K562 (cell line): ENCODE measurements at regions not wholly inside any gene's neighbourhood (a gene's known extent, or its start where the extent isn't known, plus 50 kb on each side); places are given as distances from the start of the nearest gene placed in this dataset.

Experiments used
- ATAC-seq: fragments of 200-7000 bp; cut with Tn5 transposase; 3 replicates; pipeline ENCODE4 v1.9.1; 2020; ENCODE audit warnings: moderate library complexity
- BruUV-seq: library from RNA; stranded (reverse); fragments of 400-500 nt; replicated peaks from 2 replicates; lab custom pipeline; 2021; lab: Mats Ljungman, UMichigan
- CTCF ChIA-PET: fragments of 300-600 bp; formaldehyde crosslinking; extraction: SDS; loops from one replicate; lab custom pipeline; 2021; ENCODE audit warnings: low intra/inter-chr PET ratio; lab: Yijun Ruan, JAX
- POLR2A ChIA-PET: fragments of 300-600, 350-650 bp; sonication (Branson Sonifier 250); formaldehyde crosslinking; extraction: SDS; loops from one replicate; lab custom pipeline; 2021; ENCODE audit warnings: antibody characterized with exemption, inconsistent platforms; lab: Yijun Ruan, JAX
- DNase-seq, 4 experiments: peaks; one replicate each; pipeline versions ENCODE4 v3.0.0 to v3.0.0-alpha.2; 2011 to 2018; ENCODE audit warnings: low spot score in 3 of 4, mixed read lengths in 3 of 4; ENCODE audit errors: extremely low read depth in 1 of 4
- FAIRE-seq: peaks from 2 replicates; lab custom pipeline; 2011; peaks lifted over from hg19 to GRCh38; lab: Jason Lieb, UNC
- H2AFZ ChIP-seq: 2 replicates; pipeline ENCODE4 v1.6.0; 2011; ENCODE audit warnings: low read depth, low read length, control low read depth, inconsistent platforms
- H3K27ac ChIP-seq: fragments of 200-600 bp; 3 replicates; pipeline ENCODE4 v1.8.0; 2011; ENCODE audit warnings: low read depth, mild to moderate bottlenecking, control low read depth, inconsistent platforms, low read length, moderate library complexity, mixed read lengths; ENCODE audit errors: extremely low read depth
- H3K27me3 ChIP-seq, 2 experiments: fragments of 300-600 bp in 1 of 2; 2 replicates in 1 of 2; 3 replicates in 1 of 2; pipeline versions ENCODE4 v1.6.0 to v1.8.0; 2011; ENCODE audit warnings: inconsistent platforms in 2 of 2, low read length in 2 of 2, mild to moderate bottlenecking in 1 of 2, mixed read lengths in 1 of 2, moderate library complexity in 1 of 2; ENCODE audit not compliant: control insufficient read depth in 2 of 2, insufficient read depth in 2 of 2
- H3K36me3 ChIP-seq: fragments of 300-600 bp; 3 replicates; pipeline ENCODE4 v1.8.0; 2011; ENCODE audit warnings: mild to moderate bottlenecking, low read length, inconsistent platforms; ENCODE audit not compliant: control insufficient read depth, insufficient read depth
- H3K4me1 ChIP-seq, 2 experiments: fragments of 200-600 bp in 1 of 2; replicated peaks in 1 of 2; 2 replicates in 1 of 2; 3 replicates in 1 of 2; pipeline versions ENCODE4 v1.5.1 to v1.8.0; 2011; ENCODE audit warnings: inconsistent platforms in 2 of 2, low read length in 2 of 2, mild to moderate bottlenecking in 1 of 2, mixed read lengths in 1 of 2, moderate library complexity in 1 of 2; ENCODE audit not compliant: control insufficient read depth in 2 of 2, insufficient read depth in 2 of 2
- H3K4me2 ChIP-seq: 2 replicates; pipeline ENCODE4 v1.6.1; 2011; ENCODE audit warnings: low read length, control low read depth, inconsistent platforms, mixed read lengths; ENCODE audit not compliant: insufficient read depth
- H3K4me3 ChIP-seq: fragments of 200-600 bp; sonication (generic), shearing (Covaris generic); 2 replicates; pipeline ENCODE4 v1.5.1; 2016; ENCODE audit warnings: control low read depth, inconsistent platforms
- H3K79me2 ChIP-seq: fragments of 200-600 bp; 3 replicates; pipeline ENCODE4 v1.8.0; 2011; ENCODE audit warnings: low read length, inconsistent platforms; ENCODE audit not compliant: control insufficient read depth, insufficient read depth
- H3K9ac ChIP-seq, 2 experiments: 2 replicates each; pipeline versions ENCODE4 v1.6.0 to v1.6.1; 2011; ENCODE audit warnings: low read depth in 2 of 2, low read length in 2 of 2, control low read depth in 1 of 2, inconsistent platforms in 1 of 2, mild to moderate bottlenecking in 1 of 2, mixed read lengths in 1 of 2; ENCODE audit not compliant: insufficient read depth in 1 of 2
- H3K9me1 ChIP-seq: one replicate; pipeline ENCODE4 v1.6.0; 2011; ENCODE audit warnings: inconsistent platforms, mild to moderate bottlenecking, low read length, moderate library complexity; ENCODE audit not compliant: control insufficient read depth, insufficient read depth
- H3K9me3 ChIP-seq: replicated peaks from 2 replicates; pipeline ENCODE4 v1.5.1; 2011; ENCODE audit warnings: low read depth, low read length, inconsistent platforms; ENCODE audit not compliant: control insufficient read depth, insufficient read depth
- H4K20me1 ChIP-seq: replicated peaks from 2 replicates; pipeline ENCODE4 v1.6.1; 2011; ENCODE audit warnings: low read length, inconsistent platforms, mixed read lengths; ENCODE audit not compliant: control insufficient read depth, insufficient read depth
- CC2D1A ChIP-seq: fragments of 450-650 bp; IDR thresholded peaks from 2 replicates; pipeline ENCODE4 v1.6.1; 2017; ENCODE audit warnings: mild to moderate bottlenecking
- EGR1 ChIP-seq: fragments of 450-650 bp; conservative IDR thresholded peaks from 2 replicates; pipeline ENCODE4 v1.6.1; 2017; ENCODE audit warnings: mild to moderate bottlenecking
- ETS2 ChIP-seq: IDR thresholded peaks from 2 replicates; pipeline ENCODE4 v1.6.1; 2016; ENCODE audit warnings: borderline replicate concordance, missing genetic modification characterization, mild to moderate bottlenecking, moderate library complexity, missing compliant biosample characterization; ENCODE audit not compliant: poor library complexity, severe bottlenecking
- HDAC1 ChIP-seq, 2 experiments: fragments of 450-650 bp; IDR thresholded peaks; 2 replicates each; pipeline ENCODE4 v1.6.1; 2016 to 2017; ENCODE audit warnings: inconsistent platforms in 1 of 2, mild to moderate bottlenecking in 1 of 2, moderate library complexity in 1 of 2
- HEY1 ChIP-seq: fragments of 250-450 bp; sonication (Bioruptor Pico); IDR thresholded peaks from 2 replicates; pipeline ENCODE4 v1.5.0; 2020; ENCODE audit warnings: mild to moderate bottlenecking, moderate library complexity, borderline replicate concordance
- HOMEZ ChIP-seq: fragments of 250-450 bp; sonication (Bioruptor Pico); IDR thresholded peaks from 2 replicates; pipeline ENCODE4 v1.4.0; 2020; ENCODE audit warnings: mild to moderate bottlenecking, moderate library complexity
- MTA3 ChIP-seq: fragments of 450-650 bp; formaldehyde crosslinking; IDR thresholded peaks from 2 replicates; pipeline ENCODE4 v1.6.1; 2017; ENCODE audit warnings: mild to moderate bottlenecking, borderline replicate concordance
- POLR2H ChIP-seq: IDR thresholded peaks from 2 replicates; pipeline ENCODE4 v1.6.1; 2016; ENCODE audit warnings: missing genetic modification characterization, low read depth, mild to moderate bottlenecking, control low read depth, missing compliant biosample characterization, moderate library complexity
- RBM14 ChIP-seq: fragments of 200-400 bp; formaldehyde crosslinking; IDR thresholded peaks from 2 replicates; pipeline ENCODE4 v1.6.1; 2018; ENCODE audit warnings: low read depth, mild to moderate bottlenecking, low read length, moderate library complexity, borderline replicate concordance; ENCODE audit not compliant: insufficient read depth
- RBM17 ChIP-seq: fragments of 200-400 bp; formaldehyde crosslinking; IDR thresholded peaks from 2 replicates; pipeline ENCODE4 v1.6.1; 2017; ENCODE audit warnings: low read depth, mild to moderate bottlenecking, low read length, borderline replicate concordance
- RBM34 ChIP-seq: fragments of 200-400 bp; formaldehyde crosslinking; IDR thresholded peaks from 2 replicates; pipeline ENCODE4 v1.6.1; 2018; ENCODE audit warnings: low read length, borderline replicate concordance; ENCODE audit not compliant: insufficient read depth
- SIN3B ChIP-seq: fragments of 450-650 bp; IDR thresholded peaks from 2 replicates; pipeline ENCODE4 v1.6.1; 2017; ENCODE audit warnings: low read depth, mild to moderate bottlenecking, moderate library complexity
- ZNF707 ChIP-seq: fragments of 250-450 bp; sonication (Bioruptor Pico); conservative IDR thresholded peaks from 2 replicates; pipeline ENCODE4 v1.8.0; 2022; ENCODE audit warnings: inconsistent platforms, mild to moderate bottlenecking, moderate library complexity
- ZNF79 ChIP-seq: fragments of 250-450 bp; sonication (Bioruptor Pico); IDR thresholded peaks from 2 replicates; pipeline ENCODE4 v1.4.0; 2020; ENCODE audit warnings: low read depth, mild to moderate bottlenecking, moderate library complexity
- WGBS: fragments of 100-300 bp; shearing (Covaris generic); methylation state at CpG from one replicate; pipeline ENCODE4 v1.1.6; 2016; ENCODE audit warnings: low coverage, mixed read lengths; ENCODE audit not compliant: insufficient coverage; ENCODE audit errors: missing lambda C conversion rate; 5-methylcytosine and 5-hydroxymethylcytosine counted together
- in situ Hi-C: fragments of 300-500 bp; cut with MboI; formaldehyde crosslinking; loops from 4 replicates; pipeline ENCODE4 v1.15.0; 2018; ENCODE audit warnings: inconsistent platforms, mixed read lengths
- intact Hi-C: fragments of 100-400 bp; cut with micrococcal nuclease; formaldehyde crosslinking; loops from 2 replicates; pipeline ENCODE4 v1.14.2; 2022

- Histone ChIP-seq H3K4me1 (no peaks in the 10 kb centered on the region), H2AFZ (no peak overlapping the region), H3K27ac (no peak overlapping the region), H3K9ac (no peak overlapping the region), H3K36me3 (no peaks in the 10 kb centered on the region), H3K4me2 (no peak overlapping the region), H4K20me1 (no peaks in the 10 kb centered on the region), H3K79me2 (no peaks in the 10 kb centered on the region), H3K9me1 (no peaks in the 10 kb centered on the region), H3K4me3 (no peak overlapping the region), H3K27me3 (no peaks in the 10 kb centered on the region), H3K9me3 (no peaks in the 10 kb centered on the region)
- BruUV-seq: no TSS peak
- ATAC-seq (no peak), DNase-seq (no peak), FAIRE-seq (no peak)
- CTCF ChIA-PET: no interaction called here
- TF ChIP-seq CC2D1A (no peak), HDAC1 (IDR thresholded peaks at IDR 0.05) (no peak), RBM14 (no peak), ZNF79 (CRISPR knock-in tag) (no peak), EGR1 (no peak)
- POLR2A ChIA-PET: interaction anchor here (1.0 kb wide), 1 partner anchor 10 kb away, joined by 3 read pairs; no protein-coding TSS in a partner anchor
- intact Hi-C loops: no loop called here
- 6% methylated on average over 3 of the region's 3 CpGs for WGBS
- in situ Hi-C loops: no loop called here
Measured at GRCh38 chr1:187383366-187383765, 554.6 kb downstream of the PLA2G4A start.

GRCh38 chr1:187384504-187384903 lies 555.8 kb downstream of the PLA2G4A start:
- CTCF ChIA-PET: no interaction called here
- no peak for ATAC-seq
- Histone ChIP-seq H3K4me2 (no peak overlapping the region), H3K36me3 (no peaks in the 10 kb centered on the region), H3K4me3 (no peak overlapping the region), H3K4me1 (no peaks in the 10 kb centered on the region), H4K20me1 (no peaks in the 10 kb centered on the region), H3K27me3 (no peaks in the 10 kb centered on the region), H2AFZ (no peak overlapping the region), H3K79me2 (no peaks in the 10 kb centered on the region), H3K9ac (no peak overlapping the region), H3K9me3 (no peaks in the 10 kb centered on the region), H3K27ac (no peak overlapping the region), H3K9me1 (no peaks in the 10 kb centered on the region)
- no peak for DNase-seq
- no TSS peak for BruUV-seq
- 0% methylated on average over 2 of the region's 2 CpGs for WGBS
- peak; percentile 11 for FAIRE-seq
- intact Hi-C loops: no loop called here
- POLR2A ChIA-PET: no interaction called here
- in situ Hi-C loops: no loop called here
- TF ChIP-seq HOMEZ (CRISPR knock-in tag) (no peak), RBM34 (no peak), ETS2 (no peak), SIN3B (no peak), MTA3 (no peak), POLR2H (tag) (no peak), RBM17 (no peak), ZNF707 (CRISPR knock-in tag) (no peak), HEY1 (CRISPR knock-in tag) (no peak)
